Endothelial cell (in vitro differentiated cells): ENCODE measurements at regions not wholly inside any gene's neighbourhood (a gene's known extent, or its start where the extent isn't known, plus 50 kb on each side); places are given as distances from the start of the nearest gene placed in this dataset.
A peak's percentile ranks its signal among the peaks of the same experiment; 100 is the strongest.

ENCODE experiments used
- DNase-seq: peaks from one replicate; pipeline ENCODE4 v3.0.0; 2021; ENCODE audit warnings: low spot score
- H3K27ac Mint-ChIP-seq: one replicate; pipeline ENCODE4 v1.8.0; 2021; ENCODE audit warnings: mixed read lengths, inconsistent platforms; ENCODE audit not compliant: unreplicated experiment
- H3K27me3 Mint-ChIP-seq: one replicate; pipeline ENCODE4 v1.8.0; 2021; ENCODE audit warnings: mild to moderate bottlenecking, moderate library complexity, mixed read lengths, inconsistent platforms; ENCODE audit not compliant: unreplicated experiment
- H3K36me3 Mint-ChIP-seq: one replicate; pipeline ENCODE4 v1.8.0; 2021; ENCODE audit warnings: mild to moderate bottlenecking, low read depth, mixed read lengths, inconsistent platforms; ENCODE audit not compliant: unreplicated experiment
- H3K4me1 Mint-ChIP-seq: one replicate; pipeline ENCODE4 v1.8.0; 2021; ENCODE audit warnings: mild to moderate bottlenecking, mixed read lengths, inconsistent platforms; ENCODE audit not compliant: unreplicated experiment
- H3K4me3 Mint-ChIP-seq: one replicate; pipeline ENCODE4 v1.8.0; 2021; ENCODE audit warnings: mild to moderate bottlenecking, mixed read lengths, inconsistent platforms; ENCODE audit not compliant: unreplicated experiment
- H3K9me3 Mint-ChIP-seq: one replicate; pipeline ENCODE4 v1.8.0; 2021; ENCODE audit warnings: mixed read lengths, inconsistent platforms; ENCODE audit not compliant: unreplicated experiment
- TF ChIP-seq, protein P1 (sequence below): fragments of 200-600 bp; sonication (generic); IDR thresholded peaks from one replicate; pipeline ENCODE4 v1.5.0; 2021; ENCODE audit warnings: antibody characterized with exemption; ENCODE audit not compliant: unreplicated experiment

DNA sequence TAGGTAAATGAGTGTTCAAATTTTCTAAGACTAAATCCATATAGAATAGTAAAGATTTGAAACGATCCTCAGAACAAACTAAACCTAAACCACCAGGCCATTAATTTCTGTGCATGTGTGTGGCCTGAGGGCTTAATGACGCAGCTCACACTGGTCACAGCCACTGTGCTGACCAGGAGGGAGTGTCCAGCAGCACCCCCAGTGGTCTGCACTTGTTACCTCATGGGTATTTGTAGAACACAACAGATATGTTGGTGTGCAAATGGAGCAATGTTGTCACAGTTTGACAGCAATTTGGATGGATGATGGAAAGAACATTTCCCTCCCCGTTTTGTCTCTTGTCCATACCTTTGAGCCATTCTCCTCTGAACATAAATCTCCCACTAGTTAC lies 122.4 kb upstream of the EXOC2 start:
- H3K9me3 Mint-ChIP-seq, result no peaks in the 10 kb centered on the region
- peaks cover 4% of the 10 kb centered on the region for H3K27me3 Mint-ChIP-seq
- H3K36me3 Mint-ChIP-seq, result no peaks in the 10 kb centered on the region
- DNase-seq, result peak; percentile 18
- no peak overlapping the region for H3K4me3 Mint-ChIP-seq
- peaks cover 5% of the 10 kb centered on the region for H3K4me1 Mint-ChIP-seq
- H3K27ac Mint-ChIP-seq, result no peak overlapping the region
- TF ChIP-seq, protein P1, sequence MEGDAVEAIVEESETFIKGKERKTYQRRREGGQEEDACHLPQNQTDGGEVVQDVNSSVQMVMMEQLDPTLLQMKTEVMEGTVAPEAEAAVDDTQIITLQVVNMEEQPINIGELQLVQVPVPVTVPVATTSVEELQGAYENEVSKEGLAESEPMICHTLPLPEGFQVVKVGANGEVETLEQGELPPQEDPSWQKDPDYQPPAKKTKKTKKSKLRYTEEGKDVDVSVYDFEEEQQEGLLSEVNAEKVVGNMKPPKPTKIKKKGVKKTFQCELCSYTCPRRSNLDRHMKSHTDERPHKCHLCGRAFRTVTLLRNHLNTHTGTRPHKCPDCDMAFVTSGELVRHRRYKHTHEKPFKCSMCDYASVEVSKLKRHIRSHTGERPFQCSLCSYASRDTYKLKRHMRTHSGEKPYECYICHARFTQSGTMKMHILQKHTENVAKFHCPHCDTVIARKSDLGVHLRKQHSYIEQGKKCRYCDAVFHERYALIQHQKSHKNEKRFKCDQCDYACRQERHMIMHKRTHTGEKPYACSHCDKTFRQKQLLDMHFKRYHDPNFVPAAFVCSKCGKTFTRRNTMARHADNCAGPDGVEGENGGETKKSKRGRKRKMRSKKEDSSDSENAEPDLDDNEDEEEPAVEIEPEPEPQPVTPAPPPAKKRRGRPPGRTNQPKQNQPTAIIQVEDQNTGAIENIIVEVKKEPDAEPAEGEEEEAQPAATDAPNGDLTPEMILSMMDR, result no peak

DNA sequence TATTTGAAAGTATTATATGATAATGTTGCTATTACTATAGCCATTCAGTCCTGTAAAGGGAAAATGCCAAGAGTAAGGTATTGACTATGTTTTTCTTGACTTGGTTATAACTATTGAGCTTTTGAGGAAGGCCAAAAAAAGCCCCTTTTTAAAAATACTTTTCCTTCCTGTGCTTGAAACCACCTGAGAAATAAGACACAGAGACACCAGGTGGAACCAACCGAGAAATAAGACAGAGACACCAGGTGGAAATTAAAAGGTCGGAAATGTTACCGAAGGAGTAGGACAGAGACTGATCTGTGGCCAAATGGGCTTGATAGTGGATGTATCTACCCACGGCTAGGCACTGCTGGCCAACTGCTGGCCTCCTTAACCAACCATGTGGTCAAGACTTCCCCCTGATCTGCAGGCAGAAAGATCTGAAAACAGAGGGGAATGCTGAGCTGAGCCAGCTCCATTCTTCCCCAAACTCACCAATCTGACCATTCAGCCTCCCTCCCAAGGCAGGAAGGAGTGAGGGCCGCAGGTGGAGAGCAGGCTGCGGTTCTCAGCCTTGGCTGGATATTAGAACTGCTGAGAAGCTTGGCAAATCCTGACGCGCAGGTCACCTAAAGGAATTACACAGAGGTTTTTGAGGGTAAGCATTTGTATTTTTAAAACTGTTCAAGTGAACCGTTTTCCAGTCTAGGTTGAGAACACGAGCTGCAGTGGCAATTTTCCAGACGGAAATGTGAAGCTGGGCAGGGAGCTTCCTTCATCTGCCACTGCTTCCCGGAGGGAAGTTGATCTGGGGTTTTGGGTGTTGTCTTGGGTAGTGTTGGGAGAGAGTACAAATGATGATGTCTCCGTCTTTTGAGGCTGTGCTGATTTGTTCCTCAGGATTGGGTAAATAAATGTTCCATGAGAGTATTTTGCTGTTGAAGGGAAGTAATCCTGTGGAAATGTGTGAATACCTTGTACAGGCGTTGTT lies 121.7 kb upstream of the EXOC2 start:
- no peak for DNase-seq
- Mint-ChIP-seq H3K9me3 (no peaks in the 10 kb centered on the region), H3K27me3 (peaks cover 4% of the 10 kb centered on the region), H3K4me1 (peaks cover 5% of the 10 kb centered on the region), H3K36me3 (no peaks in the 10 kb centered on the region), H3K4me3 (no peak overlapping the region), H3K27ac (no peak overlapping the region)
- TF ChIP-seq, protein P1, result no peak

DNA sequence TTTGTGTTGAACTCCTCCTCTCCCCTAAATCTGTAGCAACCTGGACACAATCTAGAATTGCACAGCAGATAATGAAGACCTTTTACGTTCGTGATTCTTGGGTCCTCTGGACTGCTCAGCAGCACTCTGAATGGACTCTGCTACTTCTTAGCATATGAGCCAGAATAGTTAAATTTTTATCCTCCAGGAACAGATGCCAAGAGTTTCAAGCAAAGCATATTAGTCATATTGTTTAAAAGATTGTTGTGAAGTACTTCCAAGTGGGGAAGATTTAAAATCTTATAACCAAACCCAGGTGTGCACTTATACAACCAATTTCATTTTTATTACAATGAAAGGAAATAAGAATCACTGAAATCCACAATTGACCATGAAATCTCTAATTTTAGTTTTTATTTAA lies 118.9 kb upstream of the EXOC2 start:
- Mint-ChIP-seq H3K27me3 (peaks cover 2% of the 10 kb centered on the region), H3K4me3 (no peak overlapping the region), H3K4me1 (peaks cover 3% of the 10 kb centered on the region), H3K9me3 (no peaks in the 10 kb centered on the region), H3K36me3 (no peaks in the 10 kb centered on the region), H3K27ac (no peak overlapping the region)
- DNase-seq, result no peak
- TF ChIP-seq, protein P1, result no peak

DNA sequence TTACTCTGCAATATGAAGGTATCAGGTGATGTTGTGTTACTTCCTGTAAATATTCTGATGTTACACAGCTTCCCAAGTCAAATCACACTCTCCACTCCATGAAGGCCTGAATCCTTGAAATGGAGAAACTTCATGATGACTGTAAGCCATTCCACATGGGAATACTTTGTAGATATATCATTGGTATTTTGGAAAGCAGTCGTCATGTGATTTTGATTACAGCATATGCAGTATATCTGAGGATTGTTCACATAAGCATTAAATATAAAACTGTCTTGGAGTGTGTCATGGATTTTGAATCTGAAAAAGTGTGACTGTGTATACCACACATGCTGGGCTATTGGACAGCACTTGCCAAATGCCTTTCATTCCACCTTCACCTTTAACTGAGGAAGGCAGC lies 118.3 kb upstream of the EXOC2 start:
- DNase-seq, result no peak
- Mint-ChIP-seq H3K9me3 (no peaks in the 10 kb centered on the region), H3K4me3 (no peak overlapping the region), H3K27me3 (no peaks in the 10 kb centered on the region), H3K36me3 (no peaks in the 10 kb centered on the region), H3K27ac (no peak overlapping the region), H3K4me1 (no peaks in the 10 kb centered on the region)
- TF ChIP-seq, protein P1, result no peak

- H3K9me3 Mint-ChIP-seq, result no peaks in the 10 kb centered on the region
- H3K4me3 Mint-ChIP-seq, result no peak overlapping the region
- H3K4me1 Mint-ChIP-seq, result no peaks in the 10 kb centered on the region
- no peak overlapping the region for H3K27ac Mint-ChIP-seq
- TF ChIP-seq, protein P1, result no peak
- no peaks in the 10 kb centered on the region for H3K27me3 Mint-ChIP-seq
- DNase-seq, result no peak
- no peaks in the 10 kb centered on the region for H3K36me3 Mint-ChIP-seq
Measured at GRCh38 chr6:804771-805170, 111.8 kb upstream of the EXOC2 start.
